Liver (tissue), 2 donors: ENCODE measurements at regions not wholly inside any gene's neighbourhood (a gene's known extent, or its start where the extent isn't known, plus 50 kb on each side); places are given as distances from the start of the nearest gene placed in this dataset.

Source experiments
- RAD21 ChIP-seq, 2 donors: IDR thresholded peaks; 2 replicates each; pipeline ENCODE4 v1.6.1; 2016; ENCODE audit warnings: antibody characterized with exemption in 2 of 2, mild to moderate bottlenecking in 2 of 2
- ZBTB33 ChIP-seq: IDR thresholded peaks from 2 replicates; pipeline ENCODE4 v1.6.1; 2016; ENCODE audit warnings: antibody characterized with exemption
- donor health status: healthy.

- TF ChIP-seq ZBTB33 (no peak), RAD21 (IDR thresholded peaks at IDR 0.05) (no peak)
These were observed 152.1 kb downstream of the TFAP2C start for GRCh38 chr20:56781108-56781739.
